ENCODE measurements at regions not wholly inside any gene's neighbourhood (a gene's known extent, or its start where the extent isn't known, plus 50 kb on each side); places are given as distances from the start of the nearest gene placed in this dataset.

- no peak for DNase-seq
Measured at GRCh38 chr7:54960517-54960916, 58.3 kb upstream of the EGFR start.

GRCh38 chr7:54961391-54961790, 57.4 kb upstream of the EGFR start:
- no peak for DNase-seq

- no peak for DNase-seq
Measured at GRCh38 chr7:54963155-54963554, 55.7 kb upstream of the EGFR start.

GRCh38 chr7:54964136-54964535, 54.7 kb upstream of the EGFR start:
- no peak for DNase-seq

- no peak for DNase-seq
Measured at GRCh38 chr7:54967377-54967776, 51.4 kb upstream of the EGFR start.

GRCh38 chr7:54968018-54968417, 50.8 kb upstream of the EGFR start:
- DNase-seq = no peak

Data from NCI-H1436 treated with DMSO at 0.1 percent for 48 hours (cell line).